SK-N-DZ (cell line): ENCODE measurements at regions not wholly inside any gene's neighbourhood (a gene's known extent, or its start where the extent isn't known, plus 50 kb on each side); places are given as distances from the start of the nearest gene placed in this dataset.

Source experiments
- DNase-seq: peaks from one replicate; pipeline ENCODE4 v3.0.0-alpha.2; 2015; ENCODE audit warnings: low spot score

- DNase-seq, result no peak
These were observed 228.7 kb upstream of the SKOR2 start for GRCh38 chr18:47480166-47480565.

DNA sequence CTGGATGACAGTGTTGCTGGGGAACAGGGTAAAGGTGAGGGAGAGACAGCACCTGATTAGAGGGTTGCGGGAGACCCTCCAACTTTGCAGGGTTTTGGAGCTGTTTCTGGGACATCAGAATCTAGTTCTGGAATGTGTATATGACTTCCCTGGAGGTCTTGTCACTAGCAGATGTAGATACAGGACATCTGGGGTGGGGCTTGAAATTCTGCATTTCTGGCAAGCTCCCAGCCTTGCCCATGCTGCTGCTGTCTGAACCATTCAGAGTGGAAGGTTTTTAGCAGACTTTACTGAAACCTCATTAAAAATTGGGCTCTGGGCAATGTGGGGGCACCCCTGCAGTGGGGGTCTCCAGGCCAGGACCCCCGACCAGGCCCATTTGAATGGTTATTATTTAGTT, 220.3 kb upstream of the SKOR2 start:
- no peak for DNase-seq

DNA sequence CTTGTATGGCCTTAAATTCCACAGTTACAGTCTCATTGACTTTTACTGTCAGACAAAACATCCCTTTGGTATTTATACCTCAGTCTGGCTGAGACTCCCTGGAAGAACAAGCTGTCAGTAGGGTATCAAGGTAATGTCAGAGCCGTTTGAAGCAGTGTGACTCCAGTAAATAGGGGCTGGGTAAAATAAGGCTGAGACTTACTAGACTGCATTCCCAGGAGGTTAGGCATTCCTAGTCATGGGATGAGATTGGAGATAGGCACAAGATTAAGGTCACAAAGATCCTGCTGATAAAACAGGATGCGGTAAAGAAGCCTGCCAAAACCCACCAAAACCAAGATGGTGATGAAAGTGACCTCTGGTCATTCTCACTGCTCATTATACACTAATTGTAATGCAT, 219.5 kb upstream of the SKOR2 start:
- no peak for DNase-seq

DNA sequence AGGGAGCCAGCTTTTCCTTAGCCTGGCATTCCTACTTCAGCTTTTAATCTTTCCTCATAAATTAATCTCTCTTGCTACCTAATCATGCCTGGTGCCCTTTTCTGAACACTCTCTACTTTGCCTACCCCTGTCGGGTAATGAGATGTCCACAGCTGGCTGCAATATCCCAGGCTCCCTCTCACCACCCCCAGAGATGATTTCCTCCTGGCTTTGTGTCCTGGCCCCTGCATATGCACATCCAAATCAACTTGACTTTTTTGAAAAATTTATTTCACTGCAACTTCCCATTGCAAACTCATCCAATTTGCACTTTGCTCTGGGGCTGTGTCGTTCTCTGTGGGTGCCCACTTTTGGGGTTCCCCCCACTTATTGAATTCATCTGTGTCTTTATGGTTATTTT, 218.1 kb upstream of the SKOR2 start:
- DNase-seq, result no peak

GRCh38 chr18:47461977-47462376, 210.5 kb upstream of the SKOR2 start:
- no peak for DNase-seq

DNA sequence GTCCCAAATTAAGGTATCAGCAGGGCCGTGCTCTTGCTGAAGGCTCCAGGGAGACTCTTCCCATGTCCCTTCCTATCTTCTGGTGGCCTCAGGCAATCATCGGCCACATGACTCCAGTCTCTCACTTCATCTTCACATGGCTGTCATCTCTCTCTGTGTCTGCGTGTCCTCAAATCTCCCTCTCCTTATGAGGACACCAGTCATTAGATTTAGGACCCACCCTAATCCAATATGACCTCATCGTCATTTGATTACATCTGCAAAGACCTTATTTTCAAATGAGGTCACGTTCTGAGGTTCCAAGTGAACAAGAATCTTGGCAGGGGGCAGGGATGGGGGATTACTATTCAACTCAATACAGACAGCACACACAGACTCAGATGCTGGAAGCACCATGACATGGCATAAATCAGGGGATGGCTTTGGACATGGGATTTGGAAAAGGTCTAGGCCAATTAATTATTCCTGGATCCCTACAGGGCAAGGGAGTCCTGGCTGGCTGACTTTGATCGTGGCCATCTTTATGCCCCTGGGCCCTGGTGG, 210.0 kb upstream of the SKOR2 start:
- peak; percentile 10 for DNase-seq

GRCh38 chr18:47458483-47458882, 207.0 kb upstream of the SKOR2 start:
- DNase-seq, result no peak

DNA sequence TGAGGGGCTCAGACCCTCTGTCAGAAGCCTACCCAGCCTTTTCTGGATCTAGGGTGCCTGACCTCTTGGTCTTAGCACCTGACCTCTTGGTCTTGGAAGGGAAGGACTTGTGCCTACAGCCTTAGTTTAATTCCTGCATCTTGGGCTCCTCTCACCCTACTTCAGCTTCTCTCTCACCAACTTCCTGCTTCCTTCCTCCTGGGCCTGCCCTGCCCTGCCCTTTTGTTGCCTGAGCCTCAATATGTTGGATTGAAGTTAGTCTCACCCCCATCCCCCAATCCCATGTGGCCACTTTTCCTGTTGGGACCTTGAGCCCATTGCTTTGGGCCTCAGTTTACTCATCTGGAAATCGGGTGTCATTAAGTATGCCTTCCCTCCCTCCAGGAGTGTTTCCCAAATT, 206.2 kb upstream of the SKOR2 start:
- no peak for DNase-seq

- no peak for DNase-seq
These were observed 201.6 kb upstream of the SKOR2 start for GRCh38 chr18:47453038-47453437.

- DNase-seq, result no peak
These were observed 197.5 kb upstream of the SKOR2 start for GRCh38 chr18:47448956-47449355.

GRCh38 chr18:47441914-47442313, 190.5 kb upstream of the SKOR2 start:
- no peak for DNase-seq

DNA sequence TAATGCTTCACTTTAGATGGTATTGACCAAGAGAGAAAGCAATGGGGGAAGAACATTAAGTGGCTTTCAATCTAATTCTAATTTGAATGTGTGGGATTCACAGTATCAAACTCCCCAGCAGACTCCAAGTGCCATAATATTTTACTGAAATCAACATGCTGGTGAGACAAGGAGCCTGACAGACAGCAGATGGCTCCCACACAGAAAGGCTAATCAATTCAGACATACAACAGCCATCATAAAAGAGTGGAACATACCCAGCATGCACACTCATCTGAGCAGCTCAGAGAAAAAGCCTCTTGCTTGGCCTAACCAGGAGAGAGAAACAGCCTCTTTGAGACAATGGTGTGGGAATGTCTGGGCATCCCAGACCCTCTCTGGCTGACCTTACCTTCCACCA, 186.5 kb upstream of the SKOR2 start:
- no peak for DNase-seq

- no peak for DNase-seq
These were observed 185.4 kb upstream of the SKOR2 start for GRCh38 chr18:47436871-47437270.

DNA sequence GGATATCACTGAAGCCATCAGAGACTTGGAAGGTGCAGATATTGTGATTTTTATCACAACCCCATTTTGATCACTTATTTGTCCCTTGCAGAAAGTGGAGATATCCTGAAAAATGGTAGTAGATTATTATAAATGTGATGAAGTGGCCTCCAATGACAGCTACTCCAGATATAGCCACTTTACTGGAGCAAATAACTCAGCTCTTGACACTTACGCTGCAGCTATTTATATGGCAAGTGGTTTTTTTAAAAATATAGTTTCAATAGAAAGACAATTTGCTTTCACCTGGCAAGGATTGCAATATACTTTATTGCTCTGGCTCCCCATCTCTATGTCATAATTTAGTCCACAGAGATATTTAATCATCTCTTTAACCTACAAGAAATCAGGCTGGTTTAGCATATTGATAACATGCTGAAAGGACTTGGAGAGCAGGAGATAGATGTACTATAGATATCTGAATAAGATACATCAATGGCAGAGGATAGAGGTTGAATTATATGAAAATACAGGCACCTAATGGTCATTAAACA, 182.8 kb upstream of the SKOR2 start:
- DNase-seq, result no peak

GRCh38 chr18:47427923-47428637, 176.6 kb upstream of the SKOR2 start:
- DNase-seq, result no peak

DNA sequence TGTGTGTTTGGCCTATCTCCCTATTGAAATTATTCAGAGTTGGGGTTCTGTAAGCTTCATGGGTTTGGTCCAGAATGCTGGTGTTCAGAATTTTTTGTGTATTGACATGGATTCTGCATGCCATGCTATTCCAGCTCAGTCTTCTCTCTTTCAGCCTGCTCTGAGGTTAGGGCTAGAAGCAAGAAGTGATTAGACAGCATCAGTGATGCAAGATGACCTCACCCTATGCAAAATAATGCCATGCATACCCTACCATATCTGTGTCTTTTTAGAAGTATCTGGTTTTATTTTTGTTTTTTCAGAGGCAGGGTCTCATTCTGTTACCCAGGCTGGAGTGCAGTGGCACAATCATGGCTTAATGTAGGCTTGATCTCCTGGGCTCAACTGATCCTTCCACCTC, 175.6 kb upstream of the SKOR2 start:
- no peak for DNase-seq

GRCh38 chr18:47425365-47425764, 173.9 kb upstream of the SKOR2 start:
- DNase-seq, result no peak

- DNase-seq, result no peak
These were observed 171.1 kb upstream of the SKOR2 start for GRCh38 chr18:47422524-47422923.

DNA sequence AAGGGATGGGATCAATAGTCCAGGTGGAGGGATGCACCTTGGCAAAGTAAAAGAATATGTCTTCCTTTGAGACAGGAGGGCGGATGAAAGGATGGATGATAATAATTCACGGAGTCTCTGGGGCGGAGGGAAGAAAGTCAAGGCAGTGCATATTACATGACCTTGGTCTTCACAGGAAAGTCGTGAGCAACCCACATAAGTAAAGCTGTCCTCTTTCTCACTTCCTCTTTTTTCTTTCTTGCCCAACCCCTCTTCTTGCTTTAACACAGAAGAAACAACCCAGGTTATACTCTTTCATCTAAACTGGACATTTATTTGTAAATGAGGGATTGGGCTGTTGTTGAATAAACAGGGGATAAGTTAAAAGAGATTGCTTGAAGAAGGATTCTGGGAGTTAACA, 168.7 kb upstream of the SKOR2 start:
- no peak for DNase-seq

DNA sequence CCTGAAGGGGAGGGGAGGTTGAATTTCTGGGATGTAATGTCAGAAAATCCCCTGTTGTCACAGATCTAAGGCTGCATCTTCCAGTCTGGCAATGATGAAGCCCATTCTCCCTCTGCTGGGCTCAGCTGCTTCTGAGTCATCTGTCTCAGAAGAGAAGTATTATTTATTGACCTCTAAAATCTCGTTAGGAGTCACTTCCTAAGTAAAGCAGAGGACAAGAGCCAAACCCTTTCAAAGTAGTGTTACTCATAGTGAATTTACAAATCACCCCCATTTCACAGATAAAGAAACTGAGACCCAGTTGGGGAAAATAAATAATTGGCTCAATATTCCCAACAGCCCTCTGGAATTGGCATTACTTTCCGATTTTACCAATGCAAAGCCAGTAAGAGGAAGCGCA, 167.3 kb upstream of the SKOR2 start:
- DNase-seq, result no peak

- DNase-seq, result no peak
These were observed 166.3 kb upstream of the SKOR2 start for GRCh38 chr18:47417807-47418206.

DNA sequence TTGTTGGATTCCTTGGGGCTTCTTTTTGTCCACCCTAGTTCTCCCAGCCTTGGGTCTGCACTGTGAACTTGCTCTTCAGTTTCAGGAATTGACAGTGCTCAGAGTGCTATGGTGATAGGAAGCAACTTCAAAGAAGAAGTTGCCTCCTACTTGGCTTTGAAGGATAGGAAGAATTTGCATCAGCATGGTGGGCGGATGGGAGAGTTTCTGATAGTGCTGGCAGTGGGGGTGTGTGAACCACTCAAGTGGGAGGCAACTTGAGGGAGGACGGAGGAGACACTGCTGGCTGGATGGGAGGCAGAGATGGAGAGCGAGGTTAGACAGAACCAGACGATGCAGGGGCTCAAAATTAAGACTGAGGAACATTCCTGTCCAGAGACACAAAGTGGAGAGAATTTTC, 164.4 kb upstream of the SKOR2 start:
- DNase-seq, result no peak

DNA sequence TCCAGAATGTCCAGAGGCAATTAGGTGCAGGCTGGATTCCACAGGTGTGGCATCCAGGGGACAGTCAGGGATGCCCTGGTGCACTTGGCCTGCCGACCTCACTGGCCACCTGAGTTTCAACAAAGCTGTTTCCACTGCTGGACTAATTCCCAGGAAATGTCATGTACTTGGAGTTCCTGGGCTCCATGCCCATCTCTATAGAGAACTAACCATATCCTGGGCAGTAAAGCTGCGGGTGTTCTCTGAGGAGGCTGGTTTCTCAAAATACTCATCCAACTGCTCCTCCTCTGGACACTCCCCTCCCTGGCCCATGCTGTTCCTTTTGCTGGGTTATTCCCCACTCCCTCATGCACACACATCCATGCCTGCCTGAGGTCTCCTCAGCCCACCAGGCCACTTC, 161.9 kb upstream of the SKOR2 start:
- no peak for DNase-seq

GRCh38 chr18:47412924-47413323, 161.5 kb upstream of the SKOR2 start:
- no peak for DNase-seq
